NCI-H2029 (cell line): ENCODE measurements at regions not wholly inside any gene's neighbourhood (a gene's known extent, or its start where the extent isn't known, plus 50 kb on each side); places are given as distances from the start of the nearest gene placed in this dataset.
"Not testable (repeated sequence)": the region's sequence is repeated elsewhere in the genome, so short reads cannot be mapped to it uniquely, and the experiment has no call there.

ENCODE experiments used
- DNase-seq: peaks from one replicate; lab custom pipeline; 2025; lab: John Stamatoyannopoulos, UW

DNA sequence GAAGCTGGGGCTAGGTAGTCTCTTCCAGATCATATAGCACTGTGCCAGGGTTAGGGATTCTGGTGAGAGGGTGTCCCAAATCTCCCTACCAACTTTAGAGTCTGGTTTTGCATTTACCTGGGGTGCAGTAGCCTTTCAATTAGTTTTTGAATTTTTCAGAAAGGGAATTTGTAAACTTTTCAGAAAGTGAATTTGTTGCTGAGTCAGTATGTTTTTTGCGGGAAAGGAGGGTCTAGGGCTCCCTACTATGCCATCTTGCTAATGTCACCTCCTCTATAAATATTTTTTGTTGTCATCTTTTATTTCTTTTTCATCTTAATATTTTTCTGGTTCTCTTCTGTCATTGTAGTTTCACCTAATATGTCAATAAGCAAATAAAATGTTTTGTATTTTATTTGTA, 95.8 kb upstream of the FAM98A start:
- DNase-seq: no peak

DNA sequence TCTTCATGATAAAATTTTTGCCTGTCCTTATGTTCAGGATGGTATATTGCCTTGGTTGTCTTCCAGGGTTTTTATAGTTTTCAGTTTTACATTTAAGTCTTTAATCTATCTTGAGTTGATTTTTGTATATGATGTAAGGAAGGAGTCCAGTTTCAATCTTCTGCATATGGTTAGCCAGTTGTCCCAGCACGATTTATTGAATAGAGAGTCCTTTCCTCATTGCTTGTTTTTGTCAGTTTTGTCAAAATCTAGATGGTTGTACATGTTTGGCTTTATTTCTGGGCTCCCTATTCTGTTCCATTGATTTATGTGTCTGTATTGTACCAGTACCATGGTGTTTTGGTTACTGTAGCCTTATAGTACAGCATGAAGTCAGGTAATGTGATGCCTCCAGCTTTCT, 91.6 kb upstream of the FAM98A start:
- not testable (repeated sequence) for DNase-seq

DNA sequence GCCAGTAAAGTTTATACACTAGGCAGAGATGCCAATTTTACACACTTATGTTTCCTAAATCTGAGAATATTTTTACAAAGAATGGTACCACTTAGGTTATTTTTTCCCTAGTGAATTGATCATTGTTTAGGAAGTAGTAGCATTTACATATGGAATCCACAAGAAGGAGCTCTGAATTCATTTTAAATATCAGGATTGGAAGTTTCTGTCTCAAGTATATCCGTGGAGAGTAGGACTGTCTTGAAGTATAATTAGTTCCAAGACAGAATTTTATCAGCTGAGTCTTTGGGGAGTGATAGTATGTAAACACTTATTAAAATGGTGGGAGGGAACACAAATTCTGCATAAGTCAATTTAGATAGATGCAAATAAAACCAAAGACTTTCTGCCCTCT, 82.3 kb upstream of the FAM98A start:
- no peak for DNase-seq

GRCh38 chr2:33680644-33681363, 81.7 kb upstream of the FAM98A start:
- no peak for DNase-seq

DNA sequence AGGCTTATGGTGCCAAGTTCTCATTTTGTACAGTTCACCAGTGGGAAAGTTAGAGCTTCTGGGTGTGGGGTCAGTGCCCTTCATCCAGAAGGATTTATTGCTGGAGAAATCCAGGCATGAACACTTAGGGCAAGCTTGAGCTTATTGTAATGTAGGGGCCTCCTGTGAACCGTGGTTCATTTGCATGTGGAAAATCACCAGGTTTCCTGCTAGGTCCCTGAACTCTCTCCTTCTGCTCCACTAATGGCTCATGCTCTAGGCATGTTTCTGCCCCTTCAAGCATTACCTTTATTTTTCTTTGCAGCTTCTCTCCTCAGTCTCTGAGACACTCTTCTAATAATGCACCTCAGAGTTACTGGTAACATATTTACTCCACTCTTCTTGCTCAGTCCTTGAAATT, 79.3 kb upstream of the FAM98A start:
- no peak for DNase-seq

DNA sequence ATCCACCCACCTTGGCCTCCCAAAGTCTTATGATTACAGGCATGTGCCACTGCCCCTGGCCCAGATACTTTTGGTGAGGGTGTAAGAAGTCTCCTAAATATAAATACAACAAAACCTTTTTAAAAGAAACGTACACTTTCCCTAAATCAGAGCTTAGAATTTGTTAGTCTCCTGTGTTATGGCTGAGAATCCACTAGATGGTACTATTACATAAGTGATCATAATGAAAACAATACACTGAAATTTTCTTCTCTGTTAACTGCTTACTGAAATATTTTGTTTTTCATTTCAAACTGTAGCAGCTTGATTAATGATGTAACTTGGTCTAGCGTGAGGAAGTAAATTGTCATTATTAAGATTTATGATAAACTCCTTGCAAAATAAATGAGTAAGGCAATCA, 74.8 kb upstream of the FAM98A start:
- no peak for DNase-seq

DNA sequence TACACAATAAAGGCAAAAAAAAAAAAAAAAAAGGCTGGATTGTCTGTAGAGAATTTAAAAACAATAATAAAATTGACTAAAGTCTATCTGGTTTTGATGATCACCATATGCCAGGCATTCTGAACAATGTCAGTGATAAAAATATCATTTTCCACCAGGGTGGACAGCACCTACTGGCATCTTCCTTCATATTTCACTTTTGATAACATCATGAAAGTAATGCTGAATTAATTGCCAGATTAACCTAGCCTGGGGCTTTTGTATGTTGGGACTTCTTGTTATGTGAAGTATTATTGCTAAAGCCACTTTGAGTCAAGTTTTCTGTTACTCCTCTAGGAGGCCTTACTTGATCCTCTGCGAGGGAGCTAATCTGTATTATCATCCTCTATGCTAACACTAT, 73.8 kb upstream of the FAM98A start:
- DNase-seq: no peak

DNA sequence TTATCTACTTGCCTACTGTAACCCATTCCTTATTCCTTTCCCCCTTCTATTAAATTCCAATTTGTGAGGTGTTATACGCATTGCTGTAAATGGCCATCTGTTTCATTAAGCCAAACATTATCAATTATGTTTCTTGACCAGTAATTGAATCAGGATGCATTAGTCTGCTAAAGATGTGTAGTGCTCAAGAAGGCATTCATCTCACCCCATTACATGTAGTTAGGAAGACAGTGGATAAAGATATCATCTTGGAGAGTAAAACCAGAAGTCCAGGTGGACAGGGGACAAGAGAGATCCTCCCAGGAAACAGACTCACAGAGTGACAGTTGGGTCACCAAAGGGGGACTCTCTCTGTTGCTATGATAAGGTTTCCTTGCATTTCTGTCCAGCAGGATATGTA, 73.3 kb upstream of the FAM98A start:
- DNase-seq: no peak

GRCh38 chr2:33671198-33671597, 72.1 kb upstream of the FAM98A start:
- DNase-seq: no peak

- no peak for DNase-seq
Observed at GRCh38 chr2:33670392-33670937, 71.4 kb upstream of the FAM98A start.

- no peak for DNase-seq
Observed at GRCh38 chr2:33666879-33667278, 67.8 kb upstream of the FAM98A start.

DNA sequence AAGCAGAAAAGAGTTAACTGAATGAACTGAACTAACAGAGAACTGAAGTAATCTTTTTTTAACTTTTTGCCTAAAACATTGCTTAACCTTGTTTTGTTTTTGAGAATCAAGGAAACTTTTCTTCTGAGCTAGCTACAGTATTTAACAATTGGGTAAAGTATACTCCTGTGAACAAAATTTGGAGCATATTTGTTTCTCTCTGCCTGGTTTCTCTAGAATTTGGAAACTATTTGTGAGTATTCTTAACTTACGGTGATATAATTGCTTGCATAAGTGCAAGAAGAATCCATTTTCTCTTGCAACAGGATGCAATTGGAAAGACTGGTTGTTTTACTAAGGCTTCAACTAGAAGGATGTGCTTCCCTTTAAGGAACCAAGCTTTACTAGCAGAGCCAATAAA, 65.9 kb upstream of the FAM98A start:
- no peak for DNase-seq

DNA sequence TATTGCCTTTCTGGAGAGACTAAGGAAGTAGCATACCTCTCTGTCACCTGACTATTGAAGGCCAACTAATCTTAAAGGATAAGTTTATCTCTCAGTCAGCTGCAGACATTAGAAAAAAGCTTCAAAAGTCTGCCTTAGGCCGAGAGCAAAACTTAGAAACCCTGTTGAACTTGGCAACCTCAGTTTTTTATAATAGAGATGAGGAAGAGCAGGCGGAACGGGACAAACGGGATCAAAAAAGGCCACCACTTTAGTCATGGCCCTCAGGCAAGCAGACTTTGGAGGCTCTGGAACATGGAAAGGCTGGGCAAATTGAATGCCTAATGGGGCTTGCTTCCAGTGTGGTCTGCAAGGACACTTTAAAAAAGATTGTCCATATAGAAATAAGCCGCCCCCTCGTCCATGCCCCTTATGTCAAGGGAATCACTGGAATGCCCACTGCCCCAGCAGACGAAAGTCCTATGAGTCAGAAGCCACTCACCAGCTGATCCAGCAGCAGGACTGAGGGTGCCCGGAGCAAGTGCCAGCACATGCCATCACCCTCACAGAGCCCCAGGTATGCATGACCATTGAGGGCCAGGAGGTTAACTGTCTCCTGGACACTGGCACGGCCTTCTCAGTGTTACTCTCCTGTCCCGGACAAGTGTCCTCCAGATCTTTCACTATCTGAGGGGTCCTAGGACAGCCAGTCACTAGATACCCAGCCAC, 61.5 kb upstream of the FAM98A start:
- DNase-seq: no peak

- DNase-seq: no peak
Observed at GRCh38 chr2:33655626-33656320, 56.7 kb upstream of the FAM98A start.

DNA sequence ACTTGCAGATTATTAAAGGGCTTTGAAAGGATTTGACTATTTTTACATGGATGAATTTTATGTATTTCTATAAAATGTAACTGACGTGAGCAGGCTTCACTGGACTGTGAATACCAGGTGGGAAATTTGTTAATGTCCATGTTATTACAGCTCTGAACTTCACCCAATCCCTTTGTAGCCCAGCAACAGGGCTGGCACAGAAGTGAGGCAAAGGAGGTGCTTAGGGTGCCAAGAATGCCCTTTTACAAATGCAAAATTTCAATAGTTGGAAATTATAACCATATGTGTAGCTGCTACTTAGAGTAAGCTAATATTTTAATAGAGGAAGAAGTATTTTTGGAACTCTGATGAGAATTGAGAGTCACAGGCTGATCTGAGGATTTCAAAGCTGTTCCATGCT, 53.7 kb upstream of the FAM98A start:
- DNase-seq: no peak

DNA sequence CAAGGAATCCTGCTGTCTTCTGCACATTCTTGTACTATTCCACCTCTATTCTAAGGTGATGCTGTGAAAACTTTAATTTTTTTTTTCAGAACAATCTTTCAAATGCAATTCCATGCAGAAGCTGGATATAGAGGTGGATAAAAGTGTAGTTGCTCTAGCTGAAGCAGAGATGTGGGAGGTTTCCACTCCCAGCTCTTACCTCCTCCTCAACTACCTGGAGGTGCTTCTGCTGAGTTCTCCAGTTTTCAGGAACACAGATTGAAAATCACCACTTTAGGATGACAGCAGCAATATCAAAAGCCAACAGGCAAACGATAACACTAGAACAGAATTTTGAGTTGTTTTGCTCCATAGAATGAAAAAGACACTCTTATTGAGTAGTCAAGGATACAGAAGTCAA, 51.1 kb upstream of the FAM98A start:
- no peak for DNase-seq
